OCI-LY7 (cell line): ENCODE measurements at regions not wholly inside any gene's neighbourhood (a gene's known extent, or its start where the extent isn't known, plus 50 kb on each side); places are given as distances from the start of the nearest gene placed in this dataset.

Source experiments
- BruUV-seq: library from RNA; stranded (reverse); fragments of 400-500 nt; replicated peaks from 2 replicates; lab custom pipeline; 2021; lab: Mats Ljungman, UMichigan
- CTCF ChIA-PET: fragments of 300-600 bp; sonication (Branson Sonifier 250); formaldehyde crosslinking; loops from one replicate; lab custom pipeline; 2022; ENCODE audit warnings: antibody characterized with exemption; ENCODE audit not compliant: unreplicated experiment; lab: Charles Lee
- POLR2A ChIA-PET: fragments of 300-600 bp; sonication (Branson Sonifier 250); formaldehyde crosslinking; loops from one replicate; lab custom pipeline; 2022; ENCODE audit warnings: antibody characterized with exemption; lab: Charles Lee
- DNase-seq: peaks from one replicate; pipeline ENCODE4 v3.0.0-alpha.2; 2015; ENCODE audit warnings: low spot score
- H2AFZ ChIP-seq: fragments of 200-600 bp; sonication (generic), shearing (Covaris generic); 2 replicates; pipeline ENCODE4 v1.6.1; 2014; ENCODE audit warnings: mild to moderate bottlenecking, antibody characterized with exemption, low read length, moderate library complexity
- H3K27ac ChIP-seq: fragments of 200-600 bp; sonication (generic); 2 replicates; pipeline ENCODE4 v1.5.1; 2014; ENCODE audit warnings: mixed run types, low read depth, mild to moderate bottlenecking, moderate library complexity, low read length, inconsistent platforms; ENCODE audit not compliant: poor library complexity, severe bottlenecking
- H3K36me3 ChIP-seq: fragments of 200-600 bp; sonication (generic); 2 replicates; pipeline ENCODE4 v1.6.1; 2014; ENCODE audit warnings: mild to moderate bottlenecking, antibody characterized with exemption, low read length, moderate library complexity, mixed read lengths; ENCODE audit not compliant: insufficient read depth
- H3K4me1 ChIP-seq: fragments of 200-600 bp; sonication (generic); 2 replicates; pipeline ENCODE4 v1.5.1; 2014; ENCODE audit warnings: mild to moderate bottlenecking, low read length; ENCODE audit not compliant: insufficient read depth, poor library complexity, severe bottlenecking
- H3K4me2 ChIP-seq: fragments of 200-600 bp; sonication (generic); 2 replicates; pipeline ENCODE4 v1.6.1; 2014; ENCODE audit warnings: mild to moderate bottlenecking, low read length
- H3K4me3 ChIP-seq: fragments of 200-600 bp; sonication (generic); 2 replicates; pipeline ENCODE4 v1.5.1; 2014; ENCODE audit warnings: mild to moderate bottlenecking, low read depth, low read length; ENCODE audit not compliant: poor library complexity, severe bottlenecking
- H3K79me2 ChIP-seq: fragments of 200-600 bp; sonication (generic); 2 replicates; pipeline ENCODE4 v1.6.1; 2016; ENCODE audit warnings: low read depth, mild to moderate bottlenecking, low read length, moderate library complexity, mixed read lengths; ENCODE audit not compliant: insufficient read depth
- H3K9me2 ChIP-seq: fragments of 200-600 bp; sonication (generic); 2 replicates; pipeline ENCODE4 v1.6.1; 2016; ENCODE audit warnings: mild to moderate bottlenecking, low read length, mixed read lengths; ENCODE audit not compliant: insufficient read depth
- H3K9me3 ChIP-seq: fragments of 200-600 bp; sonication (generic); 2 replicates; pipeline ENCODE4 v1.6.1; 2014; ENCODE audit warnings: mild to moderate bottlenecking, mixed run types, low read length, mixed read lengths
- H4K20me1 ChIP-seq: fragments of 200-600 bp; sonication (generic); 2 replicates; pipeline ENCODE4 v1.6.1; 2014; ENCODE audit warnings: mild to moderate bottlenecking, antibody characterized with exemption, low read length, moderate library complexity, mixed read lengths; ENCODE audit not compliant: insufficient read depth
- CTCF ChIP-seq: fragments of 200-600 bp; sonication (generic); conservative IDR thresholded peaks from 2 replicates; pipeline ENCODE4 v1.5.1; 2014; ENCODE audit warnings: mild to moderate bottlenecking, antibody characterized with exemption, low read length, moderate library complexity, mixed read lengths
- EZH2phosphoT487 ChIP-seq: fragments of 200-600 bp; sonication (generic); IDR thresholded peaks from 2 replicates; pipeline ENCODE4 v1.6.1; 2018; ENCODE audit warnings: low read depth, borderline replicate concordance, mild to moderate bottlenecking, mixed run types, antibody characterized with exemption, low read length, moderate library complexity, mixed read lengths
- intact Hi-C: fragments of 100-400 bp; cut with micrococcal nuclease; formaldehyde crosslinking; loops from one replicate; pipeline ENCODE4 v1.10.0; 2022; ENCODE audit not compliant: unreplicated experiment

- H3K9me3 ChIP-seq = no peaks in the 10 kb centered on the region
- no peak overlapping the region for H3K4me2 ChIP-seq
- H3K36me3 ChIP-seq = no peaks in the 10 kb centered on the region
- no peaks in the 10 kb centered on the region for H3K79me2 ChIP-seq
- no peak overlapping the region for H3K4me3 ChIP-seq
- H3K9me2 ChIP-seq = no peaks in the 10 kb centered on the region
- POLR2A ChIA-PET = interaction anchor here (0.8 kb wide), 1 partner anchor 46 kb away, joined by 3 read pairs; no protein-coding TSS in a partner anchor
- H3K27ac ChIP-seq = no peak overlapping the region
- intact Hi-C loops = no loop called here
- H3K4me1 ChIP-seq = peaks cover 5% of the 10 kb centered on the region
- no peak overlapping the region for H2AFZ ChIP-seq
- no TSS peak for BruUV-seq
- H4K20me1 ChIP-seq = no peaks in the 10 kb centered on the region
- TF ChIP-seq CTCF (no peak), EZH2phosphoT487 (no peak)
- DNase-seq = no peak
- CTCF ChIA-PET = no interaction called here
Observed at GRCh38 chr1:228867951-228868730, 132.9 kb downstream of the RHOU start.

- H3K4me2 ChIP-seq = no peak overlapping the region
- DNase-seq = no peak
- intact Hi-C loops = no loop called here
- H4K20me1 ChIP-seq = no peaks in the 10 kb centered on the region
- no peaks in the 10 kb centered on the region for H3K9me2 ChIP-seq
- ChIA-PET POLR2A (interaction anchor here (0.8 kb wide), 1 partner anchor 46 kb away, joined by 3 read pairs; no protein-coding TSS in a partner anchor), CTCF (no interaction called here)
- peaks cover 5% of the 10 kb centered on the region for H3K4me1 ChIP-seq
- H2AFZ ChIP-seq = no peak overlapping the region
- no peak overlapping the region for H3K27ac ChIP-seq
- no peaks in the 10 kb centered on the region for H3K36me3 ChIP-seq
- no peak for TF ChIP-seq CTCF
- no peak overlapping the region for H3K4me3 ChIP-seq
- H3K9me3 ChIP-seq = no peaks in the 10 kb centered on the region
- no peaks in the 10 kb centered on the region for H3K79me2 ChIP-seq
- no TSS peak for BruUV-seq
Observed at GRCh38 chr1:228868731-228869024, 133.4 kb downstream of the RHOU start.

GRCh38 chr1:228869312-228869824, 134.1 kb downstream of the RHOU start:
- H3K36me3 ChIP-seq = no peaks in the 10 kb centered on the region
- no peaks in the 10 kb centered on the region for H3K79me2 ChIP-seq
- no peak overlapping the region for H3K4me3 ChIP-seq
- no peak overlapping the region for H2AFZ ChIP-seq
- intact Hi-C loops = no loop called here
- no peak overlapping the region for H3K27ac ChIP-seq
- H4K20me1 ChIP-seq = no peaks in the 10 kb centered on the region
- ChIA-PET CTCF (no interaction called here), POLR2A (interaction anchor here (0.8 kb wide), 1 partner anchor 45 kb away, joined by 3 read pairs; no protein-coding TSS in a partner anchor)
- H3K9me3 ChIP-seq = no peaks in the 10 kb centered on the region
- no peak for DNase-seq
- TF ChIP-seq EZH2phosphoT487 = no peak
- TF ChIP-seq CTCF = no peak
- no peak overlapping the region for H3K4me2 ChIP-seq
- peaks cover 2% of the 10 kb centered on the region for H3K4me1 ChIP-seq
- BruUV-seq = no TSS peak
- H3K9me2 ChIP-seq = no peaks in the 10 kb centered on the region
